GM13976 (cell line): ENCODE measurements at regions not wholly inside any gene's neighbourhood (a gene's known extent, or its start where the extent isn't known, plus 50 kb on each side); places are given as distances from the start of the nearest gene placed in this dataset.

ENCODE experiments used
- DNase-seq: peaks from one replicate; pipeline ENCODE4 v3.0.0; 2012; ENCODE audit warnings: low spot score
- CTCF ChIP-seq: IDR thresholded peaks from 2 replicates; pipeline ENCODE4 v1.5.1; 2012; ENCODE audit warnings: borderline replicate concordance, mild to moderate bottlenecking; ENCODE audit not compliant: insufficient read depth; ENCODE audit errors: extremely low read depth, missing control alignments, control extremely low read depth
- in situ Hi-C: fragments of 300-500 bp; cut with MboI; formaldehyde crosslinking; loops from one replicate; pipeline ENCODE4 v1.12.0; 2022; ENCODE audit warnings: low sequenced_read_pairs, mixed read lengths, inconsistent platforms; ENCODE audit not compliant: unreplicated experiment

- TF ChIP-seq CTCF = no peak
- DNase-seq = no peak
- in situ Hi-C loops = no loop called here
Measured at GRCh38 chr2:16140771-16141640, 200.7 kb downstream of the MYCN start.

- no peak for DNase-seq
- in situ Hi-C loops = no loop called here
- TF ChIP-seq CTCF = no peak
Measured at GRCh38 chr2:16139663-16140615, 199.6 kb downstream of the MYCN start.

GRCh38 chr2:16138811-16139662 is 198.7 kb downstream of the MYCN start:
- no peak for DNase-seq
- in situ Hi-C loops = no loop called here
- TF ChIP-seq CTCF = no peak

GRCh38 chr2:16137080-16137755 is 196.9 kb downstream of the MYCN start:
- no peak for DNase-seq
- in situ Hi-C loops = no loop called here
- TF ChIP-seq CTCF = no peak

GRCh38 chr2:16136461-16137035 is 196.2 kb downstream of the MYCN start:
- TF ChIP-seq CTCF = no peak
- DNase-seq = no peak
- in situ Hi-C loops = no loop called here
